Mesendoderm (in vitro differentiated cells): ENCODE measurements at regions not wholly inside any gene's neighbourhood (a gene's known extent, or its start where the extent isn't known, plus 50 kb on each side); places are given as distances from the start of the nearest gene placed in this dataset.
A peak's percentile ranks its signal among the peaks of the same experiment; 100 is the strongest.

ENCODE experiments used
- DNase-seq: peaks from one replicate; pipeline ENCODE4 v3.0.0; 2013
- H2AK5ac ChIP-seq: 2 replicates; pipeline ENCODE4 v1.6.1; 2013; ENCODE audit warnings: low read length, inconsistent platforms
- H2BK120ac ChIP-seq: 2 replicates; pipeline ENCODE4 v1.6.1; 2013; ENCODE audit warnings: low read depth, mild to moderate bottlenecking, low read length, moderate library complexity, mixed read lengths
- H2BK15ac ChIP-seq: replicated peaks from 2 replicates; pipeline ENCODE4 v1.6.1; 2013; ENCODE audit warnings: low read depth, mild to moderate bottlenecking, moderate library complexity
- H2BK5ac ChIP-seq: 2 replicates; pipeline ENCODE4 v1.6.1; 2013; ENCODE audit warnings: low read length, inconsistent platforms
- H3K18ac ChIP-seq: 2 replicates; pipeline ENCODE4 v1.6.1; 2013; ENCODE audit warnings: mild to moderate bottlenecking, low read length, mixed read lengths
- H3K23ac ChIP-seq: one replicate; pipeline ENCODE4 v1.6.1; 2013; ENCODE audit warnings: low read length
- H3K27ac ChIP-seq: 2 replicates; pipeline ENCODE4 v1.5.1; 2013; ENCODE audit warnings: low read depth, mild to moderate bottlenecking, inconsistent platforms, low read length, moderate library complexity
- H3K27me3 ChIP-seq: 2 replicates; pipeline ENCODE4 v1.6.1; 2013; ENCODE audit warnings: low read length, control low read depth, mild to moderate bottlenecking, inconsistent platforms; ENCODE audit not compliant: insufficient read depth, poor library complexity
- H3K36me3 ChIP-seq: 2 replicates; pipeline ENCODE4 v1.6.1; 2013; ENCODE audit warnings: low read length, inconsistent platforms; ENCODE audit not compliant: control insufficient read depth, insufficient read depth
- H3K4ac ChIP-seq: one replicate; pipeline ENCODE4 v1.6.1; 2013; ENCODE audit warnings: low read depth, mild to moderate bottlenecking, low read length, moderate library complexity
- H3K4me1 ChIP-seq: 2 replicates; pipeline ENCODE4 v1.6.1; 2013; ENCODE audit warnings: low read depth, low read length, inconsistent platforms; ENCODE audit not compliant: control insufficient read depth
- H3K4me2 ChIP-seq: 2 replicates; pipeline ENCODE4 v1.6.1; 2013; ENCODE audit warnings: low read length
- H3K4me3 ChIP-seq: 2 replicates; pipeline ENCODE4 v1.5.1; 2013; ENCODE audit warnings: mild to moderate bottlenecking, low read length
- H3K56ac ChIP-seq: one replicate; pipeline ENCODE4 v1.6.1; 2013; ENCODE audit warnings: low read length
- H3K79me1 ChIP-seq: 2 replicates; pipeline ENCODE4 v1.6.1; 2013; ENCODE audit warnings: low read length, inconsistent platforms
- H3K79me2 ChIP-seq: 2 replicates; pipeline ENCODE4 v1.6.1; 2013; ENCODE audit warnings: mild to moderate bottlenecking, low read length; ENCODE audit not compliant: control insufficient read depth, insufficient read depth
- H3K9ac ChIP-seq: 2 replicates; pipeline ENCODE4 v1.6.1; 2013; ENCODE audit warnings: low read length, inconsistent platforms
- H4K5ac ChIP-seq: one replicate; pipeline ENCODE4 v1.6.1; 2013; ENCODE audit warnings: low read length
- H4K8ac ChIP-seq: one replicate; pipeline ENCODE4 v1.6.1; 2013; ENCODE audit warnings: low read depth, mild to moderate bottlenecking, control low read depth, low read length, moderate library complexity
- WGBS: extraction: QIAGEN DNeasy Blood & Tissue Kit; methylation state at CpG from one replicate; pipeline ENCODE4 v1.1.7; 2013; ENCODE audit warnings: low lambda C conversion rate, missing lambda C conversion rate; ENCODE audit not compliant: insufficient coverage; ENCODE audit errors: extremely low coverage; 5-methylcytosine and 5-hydroxymethylcytosine counted together

- WGBS, result no CpG with 5 or more reads among the region's 3 CpGs
Observed at GRCh38 chr7:47221826-47222225, 360.1 kb downstream of the TNS3 start.

GRCh38 chr7:47218378-47219176 lies 363.3 kb downstream of the TNS3 start:
- Histone ChIP-seq H2AK5ac (no peak overlapping the region), H3K79me2 (no peaks in the 10 kb centered on the region), H3K4me1 (no peaks in the 10 kb centered on the region), H2BK120ac (no peak overlapping the region), H3K4me2 (no peak overlapping the region), H3K18ac (no peak overlapping the region), H2BK5ac (no peak overlapping the region), H2BK15ac (no peak overlapping the region), H3K27me3 (no peaks in the 10 kb centered on the region), H3K9ac (no peak overlapping the region), H3K4ac (no peak overlapping the region), H3K79me1 (no peaks in the 10 kb centered on the region), H4K5ac (no peak overlapping the region), H3K4me3 (no peak overlapping the region), H4K8ac (no peak overlapping the region), H3K27ac (no peak overlapping the region), H3K36me3 (no peaks in the 10 kb centered on the region), H3K56ac (no peak overlapping the region), H3K23ac (no peak overlapping the region)
- no peak for DNase-seq
- no CpG with 5 or more reads among the region's 9 CpGs for WGBS

More at GRCh38 chr7:47221826-47222225, 360.1 kb downstream of the TNS3 start:
- no peak overlapping the region for H3K23ac ChIP-seq
- H4K5ac ChIP-seq, result no peak overlapping the region
- H3K4me3 ChIP-seq, result no peak overlapping the region
- H3K18ac ChIP-seq, result no peak overlapping the region
- no peak overlapping the region for H3K9ac ChIP-seq
- no peaks in the 10 kb centered on the region for H3K36me3 ChIP-seq
- no peak overlapping the region for H3K27ac ChIP-seq
- H3K79me2 ChIP-seq, result no peaks in the 10 kb centered on the region
- H3K27me3 ChIP-seq, result no peaks in the 10 kb centered on the region
- no peaks in the 10 kb centered on the region for H3K4me1 ChIP-seq
- no peak overlapping the region for H3K4ac ChIP-seq
- no peak overlapping the region for H2BK5ac ChIP-seq
- H2BK120ac ChIP-seq, result no peak overlapping the region
- H3K4me2 ChIP-seq, result no peak overlapping the region
- no peaks in the 10 kb centered on the region for H3K79me1 ChIP-seq
- no peak overlapping the region for H3K56ac ChIP-seq
- no peak for DNase-seq
- no peak overlapping the region for H2BK15ac ChIP-seq
- no peak overlapping the region for H2AK5ac ChIP-seq
- H4K8ac ChIP-seq, result no peak overlapping the region

GRCh38 chr7:47217570-47218360 lies 364.1 kb downstream of the TNS3 start:
- Histone ChIP-seq H3K23ac (no peak overlapping the region), H3K79me1 (no peaks in the 10 kb centered on the region), H3K4ac (no peak overlapping the region), H3K4me2 (no peak overlapping the region), H3K9ac (no peak overlapping the region), H3K36me3 (no peaks in the 10 kb centered on the region), H2BK5ac (no peak overlapping the region), H3K79me2 (no peaks in the 10 kb centered on the region), H2AK5ac (no peak overlapping the region), H2BK120ac (no peak overlapping the region), H3K27ac (no peak overlapping the region), H3K18ac (no peak overlapping the region), H3K56ac (no peak overlapping the region), H3K4me3 (no peak overlapping the region), H3K27me3 (no peaks in the 10 kb centered on the region), H4K5ac (no peak overlapping the region), H2BK15ac (no peak overlapping the region), H4K8ac (no peak overlapping the region), H3K4me1 (no peaks in the 10 kb centered on the region)
- WGBS, result no CpG with 5 or more reads among the region's 7 CpGs
- no peak for DNase-seq

GRCh38 chr7:47217086-47217485 lies 364.8 kb downstream of the TNS3 start:
- no peak overlapping the region for H2BK15ac ChIP-seq
- H3K4me1 ChIP-seq, result no peaks in the 10 kb centered on the region
- no peak overlapping the region for H2AK5ac ChIP-seq
- H2BK5ac ChIP-seq, result no peak overlapping the region
- no peak overlapping the region for H4K5ac ChIP-seq
- no peak overlapping the region for H2BK120ac ChIP-seq
- no peaks in the 10 kb centered on the region for H3K79me1 ChIP-seq
- no peak overlapping the region for H3K18ac ChIP-seq
- no peak overlapping the region for H3K4ac ChIP-seq
- H3K79me2 ChIP-seq, result no peaks in the 10 kb centered on the region
- no peak overlapping the region for H3K23ac ChIP-seq
- H3K27me3 ChIP-seq, result no peaks in the 10 kb centered on the region
- H3K9ac ChIP-seq, result no peak overlapping the region
- no CpG with 5 or more reads among the region's 3 CpGs for WGBS
- H4K8ac ChIP-seq, result no peak overlapping the region
- no peak overlapping the region for H3K56ac ChIP-seq
- no peak overlapping the region for H3K4me2 ChIP-seq
- H3K36me3 ChIP-seq, result no peaks in the 10 kb centered on the region
- H3K27ac ChIP-seq, result no peak overlapping the region
- no peak overlapping the region for H3K4me3 ChIP-seq
- no peak for DNase-seq

- H3K27ac ChIP-seq, result no peak overlapping the region
- H3K4me2 ChIP-seq, result no peak overlapping the region
- no CpG with 5 or more reads among the region's 3 CpGs for WGBS
- peak; percentile 6 for DNase-seq
- no peak overlapping the region for H2BK120ac ChIP-seq
- no peaks in the 10 kb centered on the region for H3K4me1 ChIP-seq
- H2BK15ac ChIP-seq, result no peak overlapping the region
- H3K56ac ChIP-seq, result no peak overlapping the region
- no peak overlapping the region for H3K4me3 ChIP-seq
- no peak overlapping the region for H3K9ac ChIP-seq
- no peak overlapping the region for H2BK5ac ChIP-seq
- H3K23ac ChIP-seq, result no peak overlapping the region
- H3K27me3 ChIP-seq, result no peaks in the 10 kb centered on the region
- no peak overlapping the region for H2AK5ac ChIP-seq
- no peak overlapping the region for H4K5ac ChIP-seq
- no peaks in the 10 kb centered on the region for H3K36me3 ChIP-seq
- H3K18ac ChIP-seq, result no peak overlapping the region
- H3K4ac ChIP-seq, result no peak overlapping the region
- H3K79me1 ChIP-seq, result no peaks in the 10 kb centered on the region
- H4K8ac ChIP-seq, result no peak overlapping the region
- H3K79me2 ChIP-seq, result no peaks in the 10 kb centered on the region
Observed at GRCh38 chr7:47216439-47216838, 365.5 kb downstream of the TNS3 start.
